T-helper 1 cell treated with Interleukin-12 subunit alpha and Interleukin-12 subunit beta and Interleukin-4 antibody, amounts not matched to agents 30 μg/mL and 1 μg/mL, for 36 hours (primary cell): ENCODE measurements at regions not wholly inside any gene's neighbourhood (a gene's known extent, or its start where the extent isn't known, plus 50 kb on each side); places are given as distances from the start of the nearest gene placed in this dataset.
"Not testable (repeated sequence)": the region's sequence is repeated elsewhere in the genome, so short reads cannot be mapped to it uniquely, and the experiment has no call there.

Experiments used
- H3K27ac Mint-ChIP-seq: one replicate; pipeline ENCODE4 v1.8.0; 2021; ENCODE audit warnings: mild to moderate bottlenecking, mixed read lengths
- H3K27me3 Mint-ChIP-seq: one replicate; pipeline ENCODE4 v1.8.0; 2021; ENCODE audit warnings: low read depth, mixed read lengths
- H3K36me3 Mint-ChIP-seq: one replicate; pipeline ENCODE4 v1.8.0; 2021; ENCODE audit warnings: low read depth, mixed read lengths
- H3K4me1 Mint-ChIP-seq: one replicate; pipeline ENCODE4 v1.8.0; 2021; ENCODE audit warnings: low read depth, mixed read lengths
- H3K4me3 Mint-ChIP-seq: one replicate; pipeline ENCODE4 v1.8.0; 2021; ENCODE audit warnings: mild to moderate bottlenecking, moderate library complexity, mixed read lengths
- H3K9me3 Mint-ChIP-seq: one replicate; pipeline ENCODE4 v1.8.0; 2021; ENCODE audit warnings: mixed read lengths

GRCh38 chr21:35198982-35199732 lies 150.1 kb upstream of the RUNX1 start:
- Mint-ChIP-seq H3K9me3 (peaks cover 11% of the 10 kb centered on the region), H3K4me1 (peaks cover 5% of the 10 kb centered on the region), H3K27ac (no peak overlapping the region), H3K27me3 (peaks cover 6% of the 10 kb centered on the region), H3K4me3 (no peak overlapping the region), H3K36me3 (no peaks in the 10 kb centered on the region)

- Mint-ChIP-seq H3K27ac (no peak overlapping the region), H3K27me3 (peaks cover 9% of the 10 kb centered on the region)
Observed at GRCh38 chr21:35198565-35198964, 149.5 kb upstream of the RUNX1 start.

GRCh38 chr21:35197992-35198431 lies 148.9 kb upstream of the RUNX1 start:
- Mint-ChIP-seq H3K4me3 (no peak overlapping the region), H3K9me3 (peaks cover 16% of the 10 kb centered on the region), H3K27me3 (peaks cover 12% of the 10 kb centered on the region), H3K4me1 (peaks cover 5% of the 10 kb centered on the region), H3K36me3 (no peaks in the 10 kb centered on the region), H3K27ac (no peak overlapping the region)

More at GRCh38 chr21:35198565-35198964, 149.5 kb upstream of the RUNX1 start:
- H3K9me3 Mint-ChIP-seq = peaks cover 13% of the 10 kb centered on the region
- no peaks in the 10 kb centered on the region for H3K36me3 Mint-ChIP-seq
- peaks cover 5% of the 10 kb centered on the region for H3K4me1 Mint-ChIP-seq
- H3K4me3 Mint-ChIP-seq = no peak overlapping the region

GRCh38 chr21:35197191-35197590 lies 148.1 kb upstream of the RUNX1 start:
- Mint-ChIP-seq H3K4me1 (peaks cover 5% of the 10 kb centered on the region), H3K36me3 (no peaks in the 10 kb centered on the region), H3K4me3 (no peak overlapping the region), H3K27ac (no peak overlapping the region), H3K27me3 (peaks cover 16% of the 10 kb centered on the region), H3K9me3 (peaks cover 22% of the 10 kb centered on the region)

GRCh38 chr21:35196128-35196527 lies 147.0 kb upstream of the RUNX1 start:
- peaks cover 22% of the 10 kb centered on the region for H3K9me3 Mint-ChIP-seq
- H3K36me3 Mint-ChIP-seq = no peaks in the 10 kb centered on the region
- no peak overlapping the region for H3K27ac Mint-ChIP-seq
- peaks cover 16% of the 10 kb centered on the region for H3K27me3 Mint-ChIP-seq
- peaks cover 5% of the 10 kb centered on the region for H3K4me1 Mint-ChIP-seq
- no peak overlapping the region for H3K4me3 Mint-ChIP-seq

GRCh38 chr21:35195232-35195631 lies 146.1 kb upstream of the RUNX1 start:
- Mint-ChIP-seq H3K9me3 (peaks cover 22% of the 10 kb centered on the region), H3K4me1 (peaks cover 8% of the 10 kb centered on the region), H3K4me3 (no peak overlapping the region), H3K27ac (no peak overlapping the region), H3K27me3 (peaks cover 16% of the 10 kb centered on the region), H3K36me3 (no peaks in the 10 kb centered on the region)

GRCh38 chr21:35191754-35192153 lies 142.7 kb upstream of the RUNX1 start:
- Mint-ChIP-seq H3K4me1 (peaks cover 3% of the 10 kb centered on the region), H3K27ac (no peak overlapping the region), H3K9me3 (peaks cover 19% of the 10 kb centered on the region), H3K4me3 (no peak overlapping the region), H3K36me3 (peaks cover 2% of the 10 kb centered on the region), H3K27me3 (peaks cover 16% of the 10 kb centered on the region)

- H3K4me1 Mint-ChIP-seq = peaks cover 3% of the 10 kb centered on the region
- H3K9me3 Mint-ChIP-seq = peaks cover 19% of the 10 kb centered on the region
- peaks cover 16% of the 10 kb centered on the region for H3K27me3 Mint-ChIP-seq
- no peak overlapping the region for H3K27ac Mint-ChIP-seq
- H3K36me3 Mint-ChIP-seq = peaks cover 2% of the 10 kb centered on the region
- H3K4me3 Mint-ChIP-seq = no peak overlapping the region
Observed at GRCh38 chr21:35191128-35191527, 142.0 kb upstream of the RUNX1 start.

GRCh38 chr21:35190201-35190701 lies 141.1 kb upstream of the RUNX1 start:
- no peak overlapping the region for H3K27ac Mint-ChIP-seq
- H3K4me1 Mint-ChIP-seq = peaks cover 3% of the 10 kb centered on the region
- H3K27me3 Mint-ChIP-seq = peaks cover 16% of the 10 kb centered on the region
- peaks cover 19% of the 10 kb centered on the region for H3K9me3 Mint-ChIP-seq
- peaks cover 2% of the 10 kb centered on the region for H3K36me3 Mint-ChIP-seq
- no peak overlapping the region for H3K4me3 Mint-ChIP-seq

- Mint-ChIP-seq H3K36me3 (peaks cover 5% of the 10 kb centered on the region), H3K9me3 (peaks cover 15% of the 10 kb centered on the region), H3K4me1 (peaks cover 3% of the 10 kb centered on the region), H3K27ac (no peak overlapping the region), H3K27me3 (peaks cover 15% of the 10 kb centered on the region), H3K4me3 (no peak overlapping the region)
Observed at GRCh38 chr21:35189077-35189863, 140.2 kb upstream of the RUNX1 start.

- H3K27ac Mint-ChIP-seq, H3K4me3 Mint-ChIP-seq, H3K4me1 Mint-ChIP-seq, H3K9me3 Mint-ChIP-seq, H3K36me3 Mint-ChIP-seq, H3K27me3 Mint-ChIP-seq: not testable (repeated sequence)
Observed at GRCh38 chr21:35183389-35183788, 134.3 kb upstream of the RUNX1 start.

- H3K27me3 Mint-ChIP-seq = peaks cover 9% of the 10 kb centered on the region
- H3K9me3 Mint-ChIP-seq = peaks cover 31% of the 10 kb centered on the region
- peaks cover 4% of the 10 kb centered on the region for H3K4me1 Mint-ChIP-seq
- no peak overlapping the region for H3K4me3 Mint-ChIP-seq
- peaks cover 15% of the 10 kb centered on the region for H3K36me3 Mint-ChIP-seq
- no peak overlapping the region for H3K27ac Mint-ChIP-seq
Observed at GRCh38 chr21:35179990-35180540, 131.0 kb upstream of the RUNX1 start.

- H3K4me1 Mint-ChIP-seq = peaks cover 4% of the 10 kb centered on the region
- H3K27ac Mint-ChIP-seq = no peak overlapping the region
- H3K4me3 Mint-ChIP-seq = no peak overlapping the region
- peaks cover 13% of the 10 kb centered on the region for H3K36me3 Mint-ChIP-seq
- H3K9me3 Mint-ChIP-seq = peaks cover 27% of the 10 kb centered on the region
- H3K27me3 Mint-ChIP-seq = peaks cover 3% of the 10 kb centered on the region
Observed at GRCh38 chr21:35178827-35179226, 129.7 kb upstream of the RUNX1 start.

- Mint-ChIP-seq H3K4me1 (peaks cover 9% of the 10 kb centered on the region), H3K36me3 (peaks cover 13% of the 10 kb centered on the region), H3K27me3 (peaks cover 3% of the 10 kb centered on the region), H3K27ac (no peak overlapping the region), H3K4me3 (no peak overlapping the region), H3K9me3 (peaks cover 34% of the 10 kb centered on the region)
Observed at GRCh38 chr21:35178098-35178497, 129.0 kb upstream of the RUNX1 start.
